T-helper 2 cell treated with Interferon-gamma antibody and Interleukin-4, amounts not matched to agents 5 μg/mL and 100 μg/mL, for 36 hours (primary cell): ENCODE measurements at regions not wholly inside any gene's neighbourhood (a gene's known extent, or its start where the extent isn't known, plus 50 kb on each side); places are given as distances from the start of the nearest gene placed in this dataset.
"Not testable (repeated sequence)": the region's sequence is repeated elsewhere in the genome, so short reads cannot be mapped to it uniquely, and the experiment has no call there.

ENCODE experiments used
- DNase-seq: peaks from one replicate; pipeline ENCODE4 v3.0.0; 2021; ENCODE audit warnings: low spot score
- H3K27ac Mint-ChIP-seq: one replicate; pipeline ENCODE4 v1.8.0; 2021; ENCODE audit warnings: mild to moderate bottlenecking, mixed read lengths
- H3K27me3 Mint-ChIP-seq: one replicate; pipeline ENCODE4 v1.8.0; 2021; ENCODE audit warnings: low read depth, mixed read lengths
- H3K36me3 Mint-ChIP-seq: one replicate; pipeline ENCODE4 v1.8.0; 2021; ENCODE audit warnings: low read depth, mixed read lengths
- H3K4me1 Mint-ChIP-seq: one replicate; pipeline ENCODE4 v1.8.0; 2021; ENCODE audit warnings: low read depth, mixed read lengths
- H3K4me3 Mint-ChIP-seq: one replicate; pipeline ENCODE4 v1.8.0; 2022; ENCODE audit warnings: mild to moderate bottlenecking, moderate library complexity, mixed read lengths
- H3K9me3 Mint-ChIP-seq: one replicate; pipeline ENCODE4 v1.8.0; 2021; ENCODE audit warnings: mixed read lengths

DNA sequence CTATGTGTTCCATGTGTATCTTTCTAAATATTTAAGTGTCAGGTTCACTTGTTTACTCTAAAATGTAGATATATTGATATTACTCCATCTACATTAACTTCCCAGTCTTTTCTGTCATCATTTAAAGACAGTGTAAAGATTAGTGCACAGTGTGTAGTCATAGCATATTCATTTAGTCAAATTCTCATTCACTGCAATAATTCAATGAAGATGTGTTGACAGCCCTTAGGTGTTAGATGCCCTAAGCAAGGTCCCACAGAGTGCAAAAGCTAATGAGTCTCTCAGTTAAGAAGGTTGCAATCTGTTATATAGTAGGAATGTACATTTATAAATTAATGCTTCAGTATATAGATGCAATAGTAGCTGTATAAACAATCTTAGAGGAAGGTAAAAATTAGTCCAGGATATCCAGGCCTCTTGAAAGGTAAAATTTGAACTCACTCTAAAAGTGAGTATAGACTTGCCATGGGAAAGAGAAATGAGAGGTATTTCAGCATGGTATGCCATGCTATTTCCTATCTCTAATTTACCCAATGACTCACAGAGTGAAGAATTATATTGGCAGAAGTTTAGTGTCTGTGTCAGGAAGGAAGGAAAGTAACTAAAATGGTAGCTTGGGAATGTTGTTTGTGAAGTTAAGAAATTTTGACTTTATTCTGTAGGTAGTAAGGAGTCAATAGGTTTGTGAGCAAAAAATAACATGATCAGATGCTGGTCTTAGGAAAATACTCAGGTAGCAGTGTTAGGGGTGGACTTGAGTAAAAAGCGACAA is 969.9 kb upstream of the CITED2 start:
- no peaks in the 10 kb centered on the region for H3K4me1 Mint-ChIP-seq
- H3K4me3 Mint-ChIP-seq: no peak overlapping the region
- H3K9me3 Mint-ChIP-seq: no peaks in the 10 kb centered on the region
- H3K36me3 Mint-ChIP-seq: no peaks in the 10 kb centered on the region
- DNase-seq: no peak
- no peaks in the 10 kb centered on the region for H3K27me3 Mint-ChIP-seq
- no peak overlapping the region for H3K27ac Mint-ChIP-seq

DNA sequence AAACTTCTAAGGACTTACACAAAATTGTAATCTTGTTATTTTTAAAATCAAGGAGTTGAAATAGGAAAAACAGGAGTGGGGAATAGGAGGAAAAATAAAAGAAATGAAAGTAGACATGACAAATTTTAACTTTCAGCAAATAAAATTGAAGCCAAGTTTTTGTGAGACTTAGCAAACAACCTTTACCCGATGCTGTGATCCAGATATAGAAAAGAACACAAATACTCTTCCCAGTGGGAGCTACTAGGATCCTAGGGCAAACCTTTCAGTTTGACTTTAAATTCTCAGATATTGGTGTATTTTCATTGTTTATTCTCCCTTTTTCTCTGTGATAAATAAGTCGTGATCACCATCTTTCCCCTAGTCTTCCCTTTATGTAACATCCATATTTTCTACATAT is 968.7 kb upstream of the CITED2 start:
- Mint-ChIP-seq H3K4me1 (no peaks in the 10 kb centered on the region), H3K9me3 (peaks cover 6% of the 10 kb centered on the region), H3K27me3 (no peaks in the 10 kb centered on the region), H3K36me3 (no peaks in the 10 kb centered on the region), H3K4me3 (no peak overlapping the region), H3K27ac (no peak overlapping the region)
- DNase-seq: no peak

DNA sequence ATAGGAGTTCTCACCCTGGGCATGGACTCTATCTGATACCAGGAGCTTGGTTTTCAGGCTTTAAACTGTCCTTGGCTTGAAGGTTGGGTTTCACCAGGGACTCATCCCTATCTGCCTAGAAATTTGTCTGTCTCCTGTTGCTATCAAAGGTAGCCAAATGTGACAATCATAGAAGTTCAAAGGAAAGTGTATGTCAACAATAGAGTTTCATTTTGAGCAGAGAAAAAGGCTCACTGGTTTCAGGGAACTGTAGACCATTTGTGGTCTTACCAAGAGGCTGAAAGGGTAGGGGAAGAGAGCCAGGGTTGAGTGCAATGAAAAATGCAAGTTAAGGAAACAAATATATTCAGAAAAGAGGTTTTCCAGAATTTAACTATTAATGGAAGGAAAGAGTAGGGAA is 966.8 kb upstream of the CITED2 start:
- no peaks in the 10 kb centered on the region for H3K36me3 Mint-ChIP-seq
- no peak overlapping the region for H3K4me3 Mint-ChIP-seq
- H3K4me1 Mint-ChIP-seq: no peaks in the 10 kb centered on the region
- peaks cover 8% of the 10 kb centered on the region for H3K9me3 Mint-ChIP-seq
- DNase-seq: no peak
- H3K27ac Mint-ChIP-seq: no peak overlapping the region
- no peaks in the 10 kb centered on the region for H3K27me3 Mint-ChIP-seq

DNA sequence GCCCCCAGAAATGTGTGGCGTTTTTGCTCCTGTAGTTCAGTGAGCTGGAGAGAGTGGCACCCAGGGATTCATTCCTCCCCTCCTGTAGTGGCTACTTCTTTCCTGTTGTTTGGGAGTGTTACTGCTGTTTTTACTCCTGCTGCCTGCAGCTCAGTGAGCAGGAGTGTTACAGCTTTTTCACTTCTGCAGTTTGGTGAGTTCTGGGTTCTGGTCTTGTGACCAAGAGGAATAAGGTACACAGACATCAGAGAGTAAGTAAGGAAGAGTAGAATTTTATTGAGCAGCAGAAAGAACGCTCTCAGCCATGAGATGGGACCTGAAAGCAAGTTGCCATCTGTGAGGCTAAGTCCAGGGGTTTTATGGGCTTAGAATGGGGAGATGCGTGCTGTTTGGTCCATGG is 966.3 kb upstream of the CITED2 start:
- Mint-ChIP-seq H3K27ac (no peak overlapping the region), H3K4me3 (no peak overlapping the region), H3K27me3 (no peaks in the 10 kb centered on the region), H3K36me3 (no peaks in the 10 kb centered on the region), H3K9me3 (peaks cover 8% of the 10 kb centered on the region), H3K4me1 (no peaks in the 10 kb centered on the region)
- no peak for DNase-seq

DNA sequence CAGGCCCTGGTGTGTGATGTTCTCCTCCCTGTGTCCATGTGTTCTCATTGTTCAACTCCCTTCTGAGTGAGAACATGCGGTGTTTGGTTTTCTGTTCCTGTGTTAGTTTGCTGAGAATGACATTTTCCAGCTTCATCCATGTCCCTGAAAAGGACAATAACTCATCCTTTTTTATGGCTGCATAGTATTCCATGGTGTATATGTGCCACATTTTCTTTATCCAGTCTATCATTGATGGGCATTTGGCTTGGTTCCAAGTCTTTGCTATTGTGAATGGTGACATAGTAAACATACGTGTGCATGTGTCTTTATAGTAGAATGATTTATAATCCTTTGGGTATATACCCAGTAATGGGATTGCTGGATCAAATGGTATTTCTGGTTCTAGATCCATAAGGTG is 964.6 kb upstream of the CITED2 start:
- not testable (repeated sequence) for H3K9me3 Mint-ChIP-seq, H3K27ac Mint-ChIP-seq, H3K36me3 Mint-ChIP-seq, H3K4me1 Mint-ChIP-seq, DNase-seq, H3K4me3 Mint-ChIP-seq, H3K27me3 Mint-ChIP-seq

DNA sequence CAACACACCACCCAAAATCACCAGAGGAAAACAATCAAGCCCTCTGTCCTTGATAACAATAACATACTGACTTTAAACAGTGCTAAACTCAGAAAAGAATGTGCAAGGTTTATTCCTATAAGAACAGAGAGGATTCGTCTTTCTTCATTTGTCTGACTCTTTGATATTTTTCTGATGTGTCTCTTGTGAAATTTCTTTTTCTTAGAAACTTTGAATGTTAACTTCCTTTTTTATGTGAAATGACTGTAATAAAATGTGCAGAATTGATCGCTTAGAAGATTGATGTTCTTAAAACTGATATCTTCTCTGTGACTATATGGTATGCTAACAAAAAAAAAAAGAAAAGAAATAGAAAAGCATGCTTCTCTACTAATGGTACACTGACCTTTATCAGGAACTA is 947.4 kb upstream of the CITED2 start:
- H3K27ac Mint-ChIP-seq: no peak overlapping the region
- no peaks in the 10 kb centered on the region for H3K27me3 Mint-ChIP-seq
- no peak for DNase-seq
- H3K4me3 Mint-ChIP-seq: no peak overlapping the region
- H3K9me3 Mint-ChIP-seq: peaks cover 4% of the 10 kb centered on the region
- H3K36me3 Mint-ChIP-seq: no peaks in the 10 kb centered on the region
- no peaks in the 10 kb centered on the region for H3K4me1 Mint-ChIP-seq

DNA sequence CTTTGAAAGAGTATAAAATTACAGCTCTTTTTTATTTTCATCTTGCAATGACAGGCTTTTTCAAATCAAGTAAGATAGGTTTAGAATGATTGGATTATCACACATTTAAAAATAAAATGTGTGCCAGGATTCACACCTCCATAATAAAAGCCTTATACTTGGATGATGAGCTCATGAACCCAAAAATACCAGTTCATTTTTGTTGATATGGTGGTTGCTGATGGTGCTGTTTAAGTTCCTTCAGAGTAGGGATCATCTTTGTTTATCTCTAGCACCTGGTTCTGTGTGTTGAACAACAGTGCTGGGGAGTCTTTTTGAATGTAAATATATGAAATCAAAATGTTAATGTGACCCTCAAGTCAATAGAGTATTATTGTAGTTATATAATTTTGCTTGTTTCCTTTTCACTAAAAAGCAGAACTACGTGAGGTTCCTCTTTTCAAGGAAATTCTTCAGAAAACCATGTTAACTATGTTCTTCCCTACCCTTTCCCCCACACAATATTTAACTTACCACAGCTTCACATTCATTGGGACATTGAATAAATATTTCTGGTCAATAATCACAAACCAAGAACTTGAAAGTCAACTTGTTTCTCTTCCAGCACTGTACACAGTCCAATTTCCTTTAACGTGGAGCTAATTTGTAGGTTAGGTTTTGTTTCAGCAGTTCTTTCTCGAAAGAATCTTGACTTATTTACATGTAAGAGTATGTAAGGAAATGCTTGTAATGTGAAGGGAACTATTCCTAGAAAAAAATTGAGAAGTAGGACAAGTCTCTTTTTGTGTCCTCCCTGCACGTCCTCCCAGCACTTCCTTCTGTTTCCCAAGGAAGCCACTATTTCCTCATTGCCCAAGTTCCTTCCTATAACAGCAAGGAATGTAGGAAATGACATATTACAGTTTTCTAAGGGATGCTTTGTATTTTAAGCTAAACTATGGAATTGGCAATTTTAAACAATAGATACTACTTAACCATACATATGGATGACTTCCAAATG is 945.9 kb upstream of the CITED2 start:
- Mint-ChIP-seq H3K27me3 (no peaks in the 10 kb centered on the region), H3K4me3 (no peak overlapping the region), H3K27ac (no peak overlapping the region), H3K4me1 (no peaks in the 10 kb centered on the region), H3K9me3 (no peaks in the 10 kb centered on the region), H3K36me3 (no peaks in the 10 kb centered on the region)
- no peak for DNase-seq

DNA sequence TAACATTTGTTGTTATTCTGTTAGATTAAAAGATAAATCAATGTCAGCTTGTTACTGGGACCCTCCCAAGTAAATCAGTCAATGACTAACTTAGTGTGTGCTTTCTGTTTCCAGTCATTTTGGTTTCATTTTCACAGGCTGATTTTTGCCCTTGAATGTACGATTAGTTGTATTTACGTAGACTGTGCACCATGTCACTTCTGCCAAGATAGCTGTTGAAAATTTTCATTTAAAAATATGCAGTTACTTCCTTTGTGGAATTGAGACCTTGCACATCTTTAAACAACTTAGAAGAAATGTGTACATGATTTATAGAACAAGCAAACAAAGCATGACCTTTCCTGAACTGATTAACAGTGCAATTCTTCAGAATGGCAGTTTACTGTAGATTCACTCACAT is 944.8 kb upstream of the CITED2 start:
- H3K4me1 Mint-ChIP-seq: no peaks in the 10 kb centered on the region
- H3K27me3 Mint-ChIP-seq: no peaks in the 10 kb centered on the region
- no peaks in the 10 kb centered on the region for H3K9me3 Mint-ChIP-seq
- no peaks in the 10 kb centered on the region for H3K36me3 Mint-ChIP-seq
- H3K27ac Mint-ChIP-seq: no peak overlapping the region
- no peak overlapping the region for H3K4me3 Mint-ChIP-seq
- no peak for DNase-seq

DNA sequence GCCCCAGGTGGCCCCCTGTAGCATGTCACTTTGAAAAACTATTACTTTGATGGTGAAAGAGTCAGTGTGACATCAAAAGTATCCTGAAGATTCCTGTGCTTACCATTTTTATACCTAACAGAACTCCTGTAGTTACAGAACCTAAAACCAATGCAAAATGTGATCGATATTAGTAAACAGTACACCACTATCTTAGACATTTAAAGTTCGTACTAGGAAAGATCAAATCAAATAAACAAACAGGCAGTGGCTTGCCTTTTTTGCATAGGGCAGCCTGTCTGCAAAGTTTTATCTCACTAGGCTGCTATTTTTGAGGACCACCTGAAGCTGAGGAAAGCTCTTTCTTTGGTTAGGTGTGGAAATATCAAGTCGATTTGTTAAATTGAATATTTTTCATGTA is 944.0 kb upstream of the CITED2 start:
- Mint-ChIP-seq H3K36me3 (no peaks in the 10 kb centered on the region), H3K9me3 (no peaks in the 10 kb centered on the region), H3K27me3 (no peaks in the 10 kb centered on the region), H3K4me3 (no peak overlapping the region), H3K27ac (no peak overlapping the region), H3K4me1 (no peaks in the 10 kb centered on the region)
- no peak for DNase-seq

DNA sequence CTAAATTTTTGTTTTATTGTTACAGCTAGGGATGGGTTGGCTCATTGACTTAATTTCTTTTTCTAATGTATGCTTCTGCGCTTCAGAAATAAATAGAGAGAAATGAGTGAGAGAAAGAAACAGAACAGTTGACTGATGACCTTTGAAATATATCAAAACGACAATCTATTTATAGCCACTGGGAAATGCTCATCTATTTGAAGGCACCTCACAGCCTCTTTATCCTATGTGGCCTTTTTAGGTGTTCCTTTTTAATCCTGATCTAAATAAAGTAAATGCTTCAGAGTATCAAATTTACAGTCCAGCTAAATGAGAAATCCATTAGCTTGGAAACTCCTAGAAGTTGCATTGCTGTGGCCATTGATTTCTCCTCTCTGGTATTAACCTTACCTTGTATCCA is 943.5 kb upstream of the CITED2 start:
- H3K9me3 Mint-ChIP-seq: no peaks in the 10 kb centered on the region
- H3K4me1 Mint-ChIP-seq: no peaks in the 10 kb centered on the region
- H3K4me3 Mint-ChIP-seq: no peak overlapping the region
- no peaks in the 10 kb centered on the region for H3K27me3 Mint-ChIP-seq
- no peak overlapping the region for H3K27ac Mint-ChIP-seq
- no peaks in the 10 kb centered on the region for H3K36me3 Mint-ChIP-seq
- no peak for DNase-seq

DNA sequence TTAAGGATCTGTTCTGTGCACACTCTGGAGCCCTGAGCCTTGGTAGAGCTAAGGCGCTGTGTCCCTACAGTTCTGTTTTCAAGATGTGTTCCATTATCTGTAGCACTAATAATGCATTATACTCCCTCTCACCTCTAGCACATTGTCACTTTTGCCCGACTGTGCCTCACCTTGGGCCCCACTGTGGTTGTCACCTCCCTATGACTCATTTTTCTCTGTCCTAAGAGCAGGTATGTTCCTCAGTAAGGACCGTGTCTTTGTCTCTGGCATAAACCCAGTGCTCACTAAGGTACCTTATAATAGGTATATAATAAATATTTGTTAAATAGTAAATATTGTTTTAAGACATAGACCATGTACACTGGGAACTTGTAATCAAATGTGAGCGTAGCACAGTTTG is 942.5 kb upstream of the CITED2 start:
- Mint-ChIP-seq H3K4me1 (no peaks in the 10 kb centered on the region), H3K27me3 (no peaks in the 10 kb centered on the region), H3K36me3 (no peaks in the 10 kb centered on the region), H3K4me3 (no peak overlapping the region), H3K27ac (no peak overlapping the region), H3K9me3 (no peaks in the 10 kb centered on the region)
- no peak for DNase-seq

DNA sequence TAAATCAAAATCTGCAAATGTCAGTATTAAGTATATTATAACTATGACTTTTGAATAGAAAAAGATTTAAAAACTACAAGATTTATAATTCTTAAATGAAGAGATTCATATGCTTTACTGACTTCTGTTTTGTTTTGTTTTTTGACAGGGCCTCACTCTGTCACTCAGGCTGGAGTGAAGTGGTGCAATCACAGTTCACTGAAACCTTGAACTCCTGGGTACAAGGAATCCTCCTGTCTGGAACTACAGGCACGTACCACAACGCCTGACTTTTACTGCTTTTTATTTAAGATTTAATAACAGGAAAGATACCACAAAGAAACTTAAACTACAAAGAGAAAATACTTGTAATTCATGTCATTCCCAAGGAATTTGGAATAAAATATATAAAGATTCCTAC is 940.2 kb upstream of the CITED2 start:
- Mint-ChIP-seq H3K27me3 (no peaks in the 10 kb centered on the region), H3K4me1 (no peaks in the 10 kb centered on the region), H3K9me3 (no peaks in the 10 kb centered on the region), H3K4me3 (no peak overlapping the region), H3K27ac (no peak overlapping the region), H3K36me3 (no peaks in the 10 kb centered on the region)
- DNase-seq: no peak

DNA sequence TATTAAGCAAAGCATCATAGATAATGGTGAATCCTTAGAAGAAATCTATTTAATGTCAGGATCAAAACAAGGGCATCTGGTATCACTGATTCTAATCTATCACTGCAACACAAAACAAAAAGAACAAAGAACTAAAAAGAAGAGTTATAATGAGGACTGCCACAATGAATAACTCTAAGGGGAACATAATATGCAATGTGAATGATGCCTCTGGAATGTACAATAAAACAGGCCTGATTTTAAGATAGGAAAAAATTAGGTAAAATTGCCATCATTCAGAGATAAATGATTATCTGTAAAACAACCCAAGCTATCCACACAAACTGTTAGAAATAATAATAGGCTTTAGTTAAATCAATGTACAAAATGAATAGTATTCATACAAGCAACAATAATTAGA is 936.7 kb upstream of the CITED2 start:
- no peaks in the 10 kb centered on the region for H3K9me3 Mint-ChIP-seq
- no peak for DNase-seq
- H3K27me3 Mint-ChIP-seq: no peaks in the 10 kb centered on the region
- no peak overlapping the region for H3K27ac Mint-ChIP-seq
- H3K4me3 Mint-ChIP-seq: no peak overlapping the region
- H3K4me1 Mint-ChIP-seq: no peaks in the 10 kb centered on the region
- no peaks in the 10 kb centered on the region for H3K36me3 Mint-ChIP-seq

DNA sequence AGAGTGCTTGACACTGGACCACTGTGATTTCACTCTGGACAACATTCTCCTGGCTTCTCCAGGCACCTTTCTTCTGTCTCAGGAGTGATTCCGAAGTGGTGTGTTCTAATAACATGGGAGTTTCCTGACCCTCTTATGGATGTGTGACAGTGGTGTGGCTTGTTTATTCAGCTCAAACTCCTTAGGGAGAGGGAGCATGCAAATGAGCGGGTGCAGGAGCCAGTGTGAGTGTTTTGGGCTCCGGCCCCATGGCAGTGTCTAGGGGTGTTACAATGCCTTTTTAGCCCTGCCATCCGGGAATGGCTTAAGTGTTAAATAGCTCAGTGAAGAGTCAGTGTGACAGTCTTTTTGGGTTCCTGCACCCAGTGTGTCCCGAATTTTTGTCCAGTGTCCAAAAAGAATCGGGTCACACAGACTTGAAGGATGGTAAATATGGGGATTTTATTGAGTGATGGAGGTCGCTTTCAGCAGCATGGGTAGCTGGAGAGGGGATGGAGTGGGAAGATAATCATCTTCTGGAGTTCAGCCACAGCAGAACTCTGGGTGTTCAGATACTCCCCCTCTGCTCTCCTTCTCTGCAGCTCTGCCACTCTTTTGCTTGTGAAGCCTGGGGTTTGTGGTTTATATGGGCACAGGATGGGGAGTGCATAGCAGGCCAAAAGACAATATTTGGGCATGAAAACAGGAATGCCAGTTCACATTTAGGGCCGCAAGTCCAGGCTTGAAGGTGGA is 928.9 kb upstream of the CITED2 start:
- H3K4me1 Mint-ChIP-seq: no peaks in the 10 kb centered on the region
- H3K36me3 Mint-ChIP-seq: no peaks in the 10 kb centered on the region
- no peaks in the 10 kb centered on the region for H3K9me3 Mint-ChIP-seq
- DNase-seq: no peak
- no peaks in the 10 kb centered on the region for H3K27me3 Mint-ChIP-seq
- no peak overlapping the region for H3K27ac Mint-ChIP-seq
- no peak overlapping the region for H3K4me3 Mint-ChIP-seq
